Smooth muscle cell (in vitro differentiated cells): ENCODE measurements at regions not wholly inside any gene's neighbourhood (a gene's known extent, or its start where the extent isn't known, plus 50 kb on each side); places are given as distances from the start of the nearest gene placed in this dataset.

Experiments used
- DNase-seq: peaks from one replicate; lab custom pipeline; 2025; ENCODE audit not compliant: unreplicated experiment; lab: John Stamatoyannopoulos, UW
- H2AFZ ChIP-seq: fragments of 200-600 bp; sonication (generic); 2 replicates; pipeline ENCODE4 v1.6.0; 2016; ENCODE audit warnings: antibody characterized with exemption, low read depth, mild to moderate bottlenecking
- H3F3A ChIP-seq: fragments of 200-600 bp; sonication (generic); 2 replicates; pipeline ENCODE4 v1.6.0; 2017; ENCODE audit warnings: antibody characterized with exemption, low read depth
- H3K27ac ChIP-seq: fragments of 200-600 bp; sonication (generic); 2 replicates; pipeline ENCODE4 v1.5.1; 2016; ENCODE audit warnings: low read depth, mild to moderate bottlenecking
- H3K27me3 ChIP-seq: fragments of 200-600 bp; sonication (generic); 2 replicates; pipeline ENCODE4 v1.6.1; 2016; ENCODE audit warnings: low read depth, mild to moderate bottlenecking
- H3K36me3 ChIP-seq: fragments of 200-600 bp; sonication (generic); 2 replicates; pipeline ENCODE4 v1.5.1; 2016; ENCODE audit warnings: low read depth
- H3K4me1 ChIP-seq: fragments of 200-600 bp; sonication (generic); 2 replicates; pipeline ENCODE4 v1.5.1; 2016; ENCODE audit warnings: low read depth
- H3K4me2 ChIP-seq: fragments of 200-600 bp; sonication (generic); 2 replicates; pipeline ENCODE4 v1.6.0; 2016; ENCODE audit warnings: mild to moderate bottlenecking
- H3K4me3 ChIP-seq: fragments of 200-600 bp; sonication (generic); 2 replicates; pipeline ENCODE4 v1.5.1; 2016; ENCODE audit warnings: mild to moderate bottlenecking
- H3K79me2 ChIP-seq: fragments of 200-600 bp; sonication (generic); 2 replicates; pipeline ENCODE4 v1.6.0; 2016; ENCODE audit warnings: low read depth, mild to moderate bottlenecking
- H3K9ac ChIP-seq: fragments of 200-600 bp; sonication (generic); 2 replicates; pipeline ENCODE4 v1.6.0; 2016; ENCODE audit warnings: low read depth
- H3K9me3 ChIP-seq: fragments of 200-600 bp; sonication (generic); replicated peaks from 2 replicates; pipeline ENCODE4 v1.5.1; 2016; ENCODE audit warnings: low read depth
- H4K20me1 ChIP-seq: fragments of 200-600 bp; sonication (generic); 2 replicates; pipeline ENCODE4 v1.6.0; 2016; ENCODE audit warnings: low read depth
- WGBS: methylation state at CpG from one replicate; pipeline ENCODE4 v1.1.7; 2016; ENCODE audit warnings: low lambda C conversion rate; 5-methylcytosine and 5-hydroxymethylcytosine counted together
- TF ChIP-seq, protein P1 (sequence below): fragments of 200-600 bp; sonication (generic); IDR thresholded peaks from 2 replicates; pipeline ENCODE4 v1.5.1; 2017; ENCODE audit warnings: borderline replicate concordance, mild to moderate bottlenecking, antibody characterized with exemption; ENCODE audit not compliant: insufficient read depth, poor library complexity, severe bottlenecking

DNA sequence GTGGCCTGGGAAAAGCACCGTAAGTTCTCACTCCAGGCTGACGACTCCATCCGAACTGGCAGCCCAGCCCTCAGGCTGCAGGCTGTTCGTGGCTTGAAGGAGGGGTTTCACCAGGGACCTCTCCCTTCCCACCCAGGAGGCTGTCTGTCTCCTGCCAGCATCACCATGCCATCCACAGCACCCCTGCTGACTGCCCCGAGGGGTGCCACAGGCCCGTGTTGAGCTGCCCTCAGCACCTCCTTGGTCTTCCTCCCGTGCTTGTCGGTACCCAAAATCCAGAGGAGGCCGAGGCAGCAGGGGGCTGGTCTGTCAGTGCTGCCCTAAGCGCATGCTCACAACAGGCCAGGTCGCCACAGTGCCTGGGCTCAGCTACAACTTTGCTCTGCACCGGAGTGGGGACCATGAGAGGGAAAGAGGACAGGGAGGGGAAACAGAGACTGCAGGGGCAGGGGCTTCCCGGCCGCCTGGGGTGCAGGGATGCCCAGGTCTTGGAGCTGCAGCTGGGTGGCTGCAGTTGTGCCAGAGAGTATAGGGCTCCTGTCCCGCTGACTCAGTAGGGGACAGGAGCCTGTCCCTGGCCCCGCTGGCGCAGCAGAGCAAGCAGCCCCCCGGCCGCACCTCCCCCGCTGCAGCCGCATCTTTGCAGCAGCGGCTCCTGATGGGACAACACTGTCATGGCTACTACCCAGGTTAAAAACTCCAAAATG, 963.7 kb upstream of the CRIM1 start:
- TF ChIP-seq, protein P1, sequence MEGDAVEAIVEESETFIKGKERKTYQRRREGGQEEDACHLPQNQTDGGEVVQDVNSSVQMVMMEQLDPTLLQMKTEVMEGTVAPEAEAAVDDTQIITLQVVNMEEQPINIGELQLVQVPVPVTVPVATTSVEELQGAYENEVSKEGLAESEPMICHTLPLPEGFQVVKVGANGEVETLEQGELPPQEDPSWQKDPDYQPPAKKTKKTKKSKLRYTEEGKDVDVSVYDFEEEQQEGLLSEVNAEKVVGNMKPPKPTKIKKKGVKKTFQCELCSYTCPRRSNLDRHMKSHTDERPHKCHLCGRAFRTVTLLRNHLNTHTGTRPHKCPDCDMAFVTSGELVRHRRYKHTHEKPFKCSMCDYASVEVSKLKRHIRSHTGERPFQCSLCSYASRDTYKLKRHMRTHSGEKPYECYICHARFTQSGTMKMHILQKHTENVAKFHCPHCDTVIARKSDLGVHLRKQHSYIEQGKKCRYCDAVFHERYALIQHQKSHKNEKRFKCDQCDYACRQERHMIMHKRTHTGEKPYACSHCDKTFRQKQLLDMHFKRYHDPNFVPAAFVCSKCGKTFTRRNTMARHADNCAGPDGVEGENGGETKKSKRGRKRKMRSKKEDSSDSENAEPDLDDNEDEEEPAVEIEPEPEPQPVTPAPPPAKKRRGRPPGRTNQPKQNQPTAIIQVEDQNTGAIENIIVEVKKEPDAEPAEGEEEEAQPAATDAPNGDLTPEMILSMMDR = no peak
- Histone ChIP-seq H3K79me2 (no peaks in the 10 kb centered on the region), H3F3A (no peaks in the 10 kb centered on the region), H3K9me3 (no peaks in the 10 kb centered on the region), H3K27me3 (no peaks in the 10 kb centered on the region), H3K4me3 (no peak overlapping the region), H3K27ac (no peak overlapping the region), H4K20me1 (no peaks in the 10 kb centered on the region), H2AFZ (no peak overlapping the region), H3K4me2 (no peak overlapping the region), H3K36me3 (no peaks in the 10 kb centered on the region), H3K4me1 (no peaks in the 10 kb centered on the region), H3K9ac (no peak overlapping the region)
- 93% methylated on average over 22 of the region's 22 CpGs for WGBS
- no peak for DNase-seq

DNA sequence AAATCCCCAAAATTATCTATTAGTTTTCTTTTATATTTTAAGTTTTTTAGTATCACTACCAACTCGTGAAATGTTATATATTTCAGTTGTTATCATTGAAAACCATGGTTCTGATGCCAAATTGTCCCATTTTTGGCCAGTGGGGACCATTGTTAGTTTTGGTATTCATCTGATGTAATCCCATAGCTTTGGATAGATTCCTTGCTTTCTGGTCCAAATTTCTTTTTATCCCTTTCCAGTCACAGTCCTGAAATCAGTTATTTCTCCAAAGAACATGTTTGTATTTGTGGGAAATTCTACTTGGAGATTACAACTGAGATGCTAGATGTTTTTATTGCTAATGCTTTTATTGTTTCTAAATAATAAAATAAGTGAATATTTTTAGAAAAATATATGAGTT, 976.8 kb upstream of the CRIM1 start:
- Histone ChIP-seq H3K4me2 (no peak overlapping the region), H4K20me1 (no peaks in the 10 kb centered on the region), H3K36me3 (no peaks in the 10 kb centered on the region), H3K27me3 (no peaks in the 10 kb centered on the region), H3K27ac (no peak overlapping the region), H3K79me2 (no peaks in the 10 kb centered on the region), H3K4me1 (no peaks in the 10 kb centered on the region), H3K9ac (no peak overlapping the region), H3K4me3 (no peak overlapping the region), H3K9me3 (no peaks in the 10 kb centered on the region), H2AFZ (no peak overlapping the region), H3F3A (no peaks in the 10 kb centered on the region)
- TF ChIP-seq, protein P1 = no peak
- no peak for DNase-seq
- 80% methylated on average over 1 of the region's 1 CpG for whole genome bisulfite sequencing

- no peaks in the 10 kb centered on the region for H3K9me3 ChIP-seq
- TF ChIP-seq, protein P1 = no peak
- 91% methylated on average over 4 of the region's 4 CpGs for WGBS
- H3K9ac ChIP-seq = no peak overlapping the region
- H3K27me3 ChIP-seq = no peaks in the 10 kb centered on the region
- no peak overlapping the region for H3K27ac ChIP-seq
- H3K4me2 ChIP-seq = no peak overlapping the region
- DNase-seq = no peak
- H2AFZ ChIP-seq = no peak overlapping the region
- no peaks in the 10 kb centered on the region for H3K79me2 ChIP-seq
- H3K4me1 ChIP-seq = no peaks in the 10 kb centered on the region
- H3K36me3 ChIP-seq = no peaks in the 10 kb centered on the region
- no peaks in the 10 kb centered on the region for H4K20me1 ChIP-seq
- H3F3A ChIP-seq = no peaks in the 10 kb centered on the region
- H3K4me3 ChIP-seq = no peak overlapping the region
These were observed 980.7 kb upstream of the CRIM1 start for GRCh38 chr2:35374845-35375244.

GRCh38 chr2:35365859-35366258, 989.7 kb upstream of the CRIM1 start:
- 64% methylated on average over 2 of the region's 2 CpGs for WGBS
- no peak overlapping the region for H3K27ac ChIP-seq
- no peak overlapping the region for H3K4me3 ChIP-seq
- H3K36me3 ChIP-seq = no peaks in the 10 kb centered on the region
- no peak overlapping the region for H3K9ac ChIP-seq
- no peaks in the 10 kb centered on the region for H3K27me3 ChIP-seq
- no peaks in the 10 kb centered on the region for H3K4me1 ChIP-seq
- H2AFZ ChIP-seq = no peak overlapping the region
- no peak for DNase-seq
- TF ChIP-seq, protein P1 = no peak
- no peaks in the 10 kb centered on the region for H3K79me2 ChIP-seq
- H3K9me3 ChIP-seq = no peaks in the 10 kb centered on the region
- no peaks in the 10 kb centered on the region for H4K20me1 ChIP-seq
- H3K4me2 ChIP-seq = no peak overlapping the region
- no peaks in the 10 kb centered on the region for H3F3A ChIP-seq
